ENCODE measurements at regions not wholly inside any gene's neighbourhood (a gene's known extent, or its start where the extent isn't known, plus 50 kb on each side); places are given as distances from the start of the nearest gene placed in this dataset.

- no peak for TF ChIP-seq CTCF (conservative IDR thresholded peaks at IDR 0.05; ENCODE audit: control insufficient read depth, insufficient read depth, low read depth, low read length)
- no peak for DNase-seq (ENCODE audit: low read depth)
- H3K4me3 ChIP-seq (ENCODE audit: control insufficient read depth, low read depth, low read length) = no peak overlapping the region
Measured at GRCh38 chr4:3367866-3368265, 73.9 kb upstream of the HGFAC start.

GRCh38 chr4:3368334-3368733 lies 73.4 kb upstream of the HGFAC start:
- no peak for DNase-seq (ENCODE audit: low read depth)
- no peak for TF ChIP-seq CTCF (conservative IDR thresholded peaks at IDR 0.05; ENCODE audit: control insufficient read depth, insufficient read depth, low read depth, low read length)
- no peak overlapping the region for H3K4me3 ChIP-seq (ENCODE audit: control insufficient read depth, low read depth, low read length)

- H3K4me3 ChIP-seq (ENCODE audit: control insufficient read depth, low read depth, low read length) = peak overlapping the region; percentile 9
- no peak for TF ChIP-seq CTCF (conservative IDR thresholded peaks at IDR 0.05; ENCODE audit: control insufficient read depth, insufficient read depth, low read depth, low read length)
- no peak for DNase-seq (ENCODE audit: low read depth)
Measured at GRCh38 chr4:3368841-3369760, 72.7 kb upstream of the HGFAC start.

GRCh38 chr4:3369781-3370674 lies 71.7 kb upstream of the HGFAC start:
- peak overlapping the region; percentile 10 for H3K4me3 ChIP-seq (ENCODE audit: control insufficient read depth, low read depth, low read length)
- DNase-seq (ENCODE audit: low read depth) = peak; percentile 82
- TF ChIP-seq CTCF (conservative IDR thresholded peaks at IDR 0.05; ENCODE audit: control insufficient read depth, insufficient read depth, low read depth, low read length) = no peak

- no peak for DNase-seq (ENCODE audit: low read depth)
- H3K4me3 ChIP-seq (ENCODE audit: control insufficient read depth, low read depth, low read length) = no peak overlapping the region
- TF ChIP-seq CTCF (conservative IDR thresholded peaks at IDR 0.05; ENCODE audit: control insufficient read depth, insufficient read depth, low read depth, low read length) = no peak
Measured at GRCh38 chr4:3371033-3372001, 70.5 kb upstream of the HGFAC start.
